ENCODE measurements at regions not wholly inside any gene's neighbourhood (a gene's known extent, or its start where the extent isn't known, plus 50 kb on each side); places are given as distances from the start of the nearest gene placed in this dataset.
A peak's percentile ranks its signal among the peaks of the same experiment; 100 is the strongest.
"Not testable (repeated sequence)": the region's sequence is repeated elsewhere in the genome, so short reads cannot be mapped to it uniquely, and the experiment has no call there.

GRCh38 chr1:78247079-78247478, 201.3 kb downstream of the GIPC2 start:
- DNase-seq (ENCODE audit: low read depth in 2 of 2), result no peak

DNA sequence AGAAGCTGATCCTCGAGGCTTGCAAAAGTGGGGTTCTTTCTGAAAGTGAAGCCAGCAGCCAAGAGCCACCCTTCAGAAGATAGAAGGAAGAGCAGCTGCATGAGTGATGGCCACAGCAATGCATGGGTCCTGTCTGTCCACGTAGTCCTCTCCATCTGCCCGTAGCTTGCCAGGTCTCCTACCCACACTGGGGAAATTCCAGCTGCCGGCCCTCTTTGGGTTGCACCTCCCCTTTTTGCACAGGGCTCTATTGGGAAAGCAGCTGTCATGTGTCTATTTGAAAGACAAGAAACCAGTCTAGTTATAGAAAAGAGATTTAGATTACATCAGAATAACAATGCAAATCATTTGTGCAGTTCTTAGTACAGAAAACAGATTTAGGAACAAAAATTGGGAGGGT, 204.4 kb downstream of the GIPC2 start:
- DNase-seq (ENCODE audit: low read depth in 2 of 2), result no peak

- DNase-seq (ENCODE audit: low read depth in 2 of 2), result peak; percentile 68 to 72
Measured at GRCh38 chr1:78254517-78254916, 208.8 kb downstream of the GIPC2 start.

GRCh38 chr1:78255383-78255782, 209.6 kb downstream of the GIPC2 start:
- no peak for DNase-seq (ENCODE audit: low read depth in 2 of 2)

GRCh38 chr1:78255846-78256245, 210.1 kb downstream of the GIPC2 start:
- DNase-seq (ENCODE audit: low read depth in 2 of 2), result peak; percentile 62 to 71

DNA sequence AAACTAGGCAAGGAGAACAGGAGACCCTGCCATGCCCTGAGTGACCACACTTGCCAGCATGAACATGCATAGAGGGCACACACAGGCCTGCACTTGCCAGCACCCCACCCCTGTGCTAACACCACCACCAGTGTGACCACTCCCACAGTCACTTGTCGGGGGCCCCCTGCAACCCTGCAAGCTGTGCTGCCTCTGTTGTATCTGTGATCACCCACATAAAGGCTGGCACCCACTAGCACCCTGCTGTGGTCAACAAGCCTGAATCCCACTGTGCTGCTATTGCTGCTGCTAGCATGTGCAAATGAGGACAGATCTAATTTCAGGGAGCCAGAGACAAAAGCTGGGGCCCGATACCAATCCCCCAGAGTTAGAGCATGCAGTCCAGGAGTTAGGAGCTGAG, 217.7 kb downstream of the GIPC2 start:
- DNase-seq (ENCODE audit: low read depth in 2 of 2), result no peak

- no peak for DNase-seq (ENCODE audit: low read depth in 2 of 2)
Measured at GRCh38 chr1:78263946-78264345, 218.2 kb downstream of the GIPC2 start.

- no peak for DNase-seq (ENCODE audit: low read depth in 2 of 2)
Measured at GRCh38 chr1:78267513-78268218, 221.9 kb downstream of the GIPC2 start.

DNA sequence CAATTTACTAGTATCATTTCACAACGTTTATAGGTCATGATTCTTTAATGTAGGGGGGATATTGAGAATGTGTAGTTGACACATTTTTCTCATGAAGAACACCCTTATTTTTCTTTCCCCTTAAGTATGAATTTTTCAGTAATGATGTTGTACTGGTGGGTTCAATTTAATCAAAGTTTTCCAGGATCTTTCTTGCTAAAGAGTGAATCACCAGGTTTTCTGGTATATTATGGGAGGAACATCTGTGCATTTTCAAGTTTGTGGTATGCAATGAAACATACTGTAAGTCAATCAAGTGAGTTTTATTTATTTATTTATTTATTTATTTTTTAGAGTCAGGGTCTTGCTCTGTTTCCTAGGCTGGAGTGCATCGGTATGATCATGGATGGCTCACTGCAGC, 221.2 kb upstream of the PTGFR start:
- DNase-seq (ENCODE audit: low read depth in 2 of 2), result peak in 1 of 2 experiments; percentile 52

- not testable (repeated sequence) for DNase-seq (ENCODE audit: low read depth in 2 of 2)
Measured at GRCh38 chr1:78271423-78271822, 219.4 kb upstream of the PTGFR start.

- peak; percentile 61 to 64 for DNase-seq (ENCODE audit: low read depth in 2 of 2)
Measured at GRCh38 chr1:78274814-78275213, 216.0 kb upstream of the PTGFR start.

- peak; percentile 78 to 80 for DNase-seq (ENCODE audit: low read depth in 2 of 2)
Measured at GRCh38 chr1:78275456-78275855, 215.3 kb upstream of the PTGFR start.

DNA sequence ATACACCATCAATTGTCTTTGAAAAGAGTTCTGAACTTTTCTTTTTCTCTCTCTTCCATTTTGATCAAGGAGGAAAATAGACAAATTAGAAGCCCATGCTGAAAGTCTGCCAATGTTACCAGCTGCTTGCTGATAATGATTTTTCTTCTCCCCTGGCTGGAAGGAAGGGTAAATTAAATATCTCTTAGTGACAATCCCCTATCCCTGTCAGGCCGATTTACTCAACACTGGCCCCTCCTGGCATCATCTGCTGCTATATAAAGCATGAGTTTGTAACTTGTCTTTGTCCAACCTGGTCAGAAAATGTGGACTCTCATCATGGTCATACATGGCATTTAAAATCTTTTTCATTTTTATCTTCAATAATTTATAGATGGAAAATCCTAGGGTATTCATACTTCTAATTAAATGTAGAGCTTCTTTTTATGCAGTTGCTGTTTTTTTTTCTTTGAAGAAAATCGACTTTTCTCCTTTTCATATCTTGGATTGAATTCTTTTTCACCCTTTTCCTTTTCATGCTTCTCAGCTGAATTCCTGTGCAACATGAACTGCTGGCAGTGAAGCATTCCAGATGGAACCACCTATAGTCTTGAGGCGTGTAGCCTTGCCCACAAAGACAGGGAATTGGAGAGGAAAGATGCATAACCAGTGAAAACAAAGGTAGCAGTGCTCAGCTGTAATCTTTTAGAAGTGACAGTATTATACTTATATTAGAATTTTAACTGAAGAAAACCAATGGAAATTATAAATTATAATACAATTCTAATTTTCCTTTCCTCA, 214.7 kb upstream of the PTGFR start:
- no peak for DNase-seq (ENCODE audit: low read depth in 2 of 2)

GRCh38 chr1:78277253-78277652, 213.5 kb upstream of the PTGFR start:
- peak in 1 of 2 experiments; percentile 38 for DNase-seq (ENCODE audit: low read depth in 2 of 2)

GRCh38 chr1:78279051-78279450, 211.7 kb upstream of the PTGFR start:
- DNase-seq (ENCODE audit: low read depth in 2 of 2), result peak; percentile 91 to 92

DNA sequence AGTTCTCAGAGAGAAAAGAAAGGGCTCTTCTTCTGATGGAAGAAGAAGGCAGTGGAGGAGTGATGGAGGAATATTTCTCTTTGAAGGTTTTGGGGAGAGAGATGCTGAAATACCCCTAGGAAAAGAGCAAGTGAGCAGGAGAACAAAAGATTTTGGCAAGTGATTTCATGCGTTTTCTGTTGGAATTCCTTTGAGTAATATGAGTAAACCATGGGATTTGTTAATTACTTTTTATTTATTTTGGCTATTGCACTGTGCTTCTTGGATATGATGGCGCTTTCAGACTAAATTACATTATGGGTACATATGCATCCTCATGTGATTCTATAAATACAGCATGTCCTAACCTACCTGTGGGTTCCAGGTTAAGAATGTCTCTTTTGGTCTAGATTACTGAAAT, 210.1 kb upstream of the PTGFR start:
- no peak for DNase-seq (ENCODE audit: low read depth in 2 of 2)

DNA sequence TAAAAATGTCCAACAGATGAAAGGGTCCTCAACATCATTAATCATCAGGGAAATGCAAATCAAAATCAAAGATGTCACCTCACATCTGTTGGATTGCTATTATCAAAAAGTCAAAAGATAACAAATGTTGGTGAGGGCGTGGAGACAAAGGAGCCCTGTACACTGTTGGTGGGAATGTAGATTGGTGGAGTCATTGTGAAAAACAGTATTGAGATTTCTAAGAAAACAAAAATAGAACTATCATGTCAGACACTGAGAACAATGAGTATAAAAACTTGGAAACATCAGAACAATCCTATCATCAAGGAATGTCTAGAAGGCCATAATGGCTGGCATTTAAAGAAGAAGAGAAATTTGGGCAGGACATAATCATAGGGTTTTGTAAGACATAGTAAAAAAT, 209.2 kb upstream of the PTGFR start:
- DNase-seq (ENCODE audit: low read depth in 2 of 2), result no peak

DNA sequence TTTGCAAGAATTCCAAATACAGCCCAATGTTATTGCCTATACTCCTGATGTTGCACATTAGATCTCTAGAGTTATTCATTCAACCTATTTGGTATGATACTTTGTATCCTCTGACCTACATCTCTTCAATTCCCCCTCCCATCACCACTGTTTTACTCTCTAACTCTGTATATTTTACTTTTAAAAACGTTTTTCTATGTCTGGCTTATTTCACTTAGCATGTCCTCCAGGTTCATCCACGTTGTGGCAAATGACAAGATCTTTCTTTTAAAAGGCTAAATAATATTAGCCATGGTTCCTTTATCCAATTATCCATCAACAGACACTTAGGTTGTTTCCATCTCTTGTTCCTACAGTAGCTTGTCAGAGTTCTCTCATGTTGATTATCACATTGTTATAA, 207.1 kb upstream of the PTGFR start:
- no peak for DNase-seq (ENCODE audit: low read depth in 2 of 2)

- DNase-seq (ENCODE audit: low read depth in 2 of 2), result no peak
Measured at GRCh38 chr1:78284354-78284753, 206.4 kb upstream of the PTGFR start.

- DNase-seq (ENCODE audit: low read depth in 2 of 2), result no peak
Measured at GRCh38 chr1:78286686-78287085, 204.1 kb upstream of the PTGFR start.

GRCh38 chr1:78289603-78290002, 201.2 kb upstream of the PTGFR start:
- DNase-seq (ENCODE audit: low read depth in 2 of 2), result peak; percentile 72 to 82

- DNase-seq (ENCODE audit: low read depth in 2 of 2), result peak in 1 of 2 experiments; percentile 64
Measured at GRCh38 chr1:78291418-78291817, 199.4 kb upstream of the PTGFR start.

DNA sequence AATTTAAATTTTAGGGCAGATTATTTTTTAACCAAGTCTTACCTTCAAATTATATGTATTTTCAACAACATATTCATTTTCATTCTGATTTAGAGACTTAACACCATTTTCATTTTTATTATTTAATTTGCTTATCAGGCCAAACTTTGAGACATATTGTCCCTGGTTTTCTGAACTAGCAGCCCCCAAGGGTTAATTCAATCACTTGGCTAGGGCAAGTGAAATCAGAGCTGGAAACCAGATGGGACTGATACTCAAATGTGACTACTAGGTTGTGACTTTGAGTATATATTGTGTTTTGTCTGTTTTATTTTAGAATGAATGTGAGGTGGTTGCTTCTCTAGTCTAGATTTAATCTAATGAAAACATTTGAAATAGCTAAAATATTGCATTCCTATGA, 198.9 kb upstream of the PTGFR start:
- no peak for DNase-seq (ENCODE audit: low read depth in 2 of 2)

Data from fibroblast of skin of left biceps (primary cell).